ENCODE measurements at regions not wholly inside any gene's neighbourhood (a gene's known extent, or its start where the extent isn't known, plus 50 kb on each side); places are given as distances from the start of the nearest gene placed in this dataset.

DNA sequence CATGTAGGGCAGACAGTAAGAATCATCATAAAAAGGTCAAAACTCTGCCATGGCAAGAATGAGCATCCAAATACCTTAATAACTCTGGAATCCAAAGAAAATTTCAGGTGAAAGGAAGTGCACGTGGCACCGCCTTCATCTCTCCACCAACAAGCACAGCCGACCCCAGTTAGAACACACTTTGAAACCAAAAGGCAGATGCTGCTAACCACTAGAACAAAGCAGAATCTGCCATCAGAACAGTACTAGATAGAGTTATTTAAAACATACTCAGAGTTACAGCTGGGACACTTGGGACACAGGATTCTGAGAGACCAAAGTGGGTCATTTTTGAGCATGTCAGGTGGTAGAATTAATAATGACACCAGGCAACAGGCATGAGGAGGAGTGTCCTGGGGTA, 106.7 kb upstream of the SOD1 start:
- Histone ChIP-seq H3K4me1 (ENCODE audit: control insufficient read depth, insufficient read depth, low read length) (peaks cover 39% of the 10 kb centered on the region), H3K9me3 (ENCODE audit: control insufficient read depth, insufficient read depth, low read length) (no peaks in the 10 kb centered on the region), H3K4me3 (ENCODE audit: low read depth, low read length) (no peak overlapping the region), H3K9ac (ENCODE audit: low read depth, low read length) (no peak overlapping the region), H3K27me3 (ENCODE audit: control insufficient read depth, insufficient read depth, low read length) (peaks cover 16% of the 10 kb centered on the region), H3K36me3 (ENCODE audit: control insufficient read depth, insufficient read depth, low read length) (no peaks in the 10 kb centered on the region)

GRCh38 chr21:31550070-31550469, 109.4 kb upstream of the SOD1 start:
- peaks cover 34% of the 10 kb centered on the region for H3K4me1 ChIP-seq (ENCODE audit: control insufficient read depth, insufficient read depth, low read length)
- H3K9me3 ChIP-seq (ENCODE audit: control insufficient read depth, insufficient read depth, low read length): no peaks in the 10 kb centered on the region
- H3K36me3 ChIP-seq (ENCODE audit: control insufficient read depth, insufficient read depth, low read length): no peaks in the 10 kb centered on the region
- no peaks in the 10 kb centered on the region for H3K27me3 ChIP-seq (ENCODE audit: control insufficient read depth, insufficient read depth, low read length)
- no peak overlapping the region for H3K4me3 ChIP-seq (ENCODE audit: low read depth, low read length)
- H3K9ac ChIP-seq (ENCODE audit: low read depth, low read length): no peak overlapping the region

DNA sequence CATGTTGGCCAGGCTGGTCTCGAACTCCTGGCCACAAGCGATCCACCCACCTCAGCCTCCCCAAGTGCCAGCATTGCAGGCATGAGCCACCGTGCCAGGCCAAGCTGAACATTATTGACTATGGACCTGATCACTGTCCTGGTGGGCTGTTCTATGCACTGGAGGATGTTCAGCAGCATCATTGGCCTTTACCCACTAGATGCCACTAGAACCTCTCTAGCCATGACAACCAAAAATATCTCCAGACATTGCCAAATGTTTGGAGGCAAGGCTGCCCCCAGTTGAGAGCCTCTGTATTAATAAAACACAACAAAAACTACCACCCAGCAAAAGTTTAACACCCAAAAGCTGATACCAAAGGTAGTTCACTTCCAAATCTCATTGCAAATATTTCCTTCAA, 110.8 kb upstream of the SOD1 start:
- Histone ChIP-seq H3K4me3 (ENCODE audit: low read depth, low read length) (no peak overlapping the region), H3K27me3 (ENCODE audit: control insufficient read depth, insufficient read depth, low read length) (no peaks in the 10 kb centered on the region), H3K4me1 (ENCODE audit: control insufficient read depth, insufficient read depth, low read length) (peaks cover 22% of the 10 kb centered on the region), H3K9me3 (ENCODE audit: control insufficient read depth, insufficient read depth, low read length) (no peaks in the 10 kb centered on the region), H3K9ac (ENCODE audit: low read depth, low read length) (no peak overlapping the region), H3K36me3 (ENCODE audit: control insufficient read depth, insufficient read depth, low read length) (no peaks in the 10 kb centered on the region)

DNA sequence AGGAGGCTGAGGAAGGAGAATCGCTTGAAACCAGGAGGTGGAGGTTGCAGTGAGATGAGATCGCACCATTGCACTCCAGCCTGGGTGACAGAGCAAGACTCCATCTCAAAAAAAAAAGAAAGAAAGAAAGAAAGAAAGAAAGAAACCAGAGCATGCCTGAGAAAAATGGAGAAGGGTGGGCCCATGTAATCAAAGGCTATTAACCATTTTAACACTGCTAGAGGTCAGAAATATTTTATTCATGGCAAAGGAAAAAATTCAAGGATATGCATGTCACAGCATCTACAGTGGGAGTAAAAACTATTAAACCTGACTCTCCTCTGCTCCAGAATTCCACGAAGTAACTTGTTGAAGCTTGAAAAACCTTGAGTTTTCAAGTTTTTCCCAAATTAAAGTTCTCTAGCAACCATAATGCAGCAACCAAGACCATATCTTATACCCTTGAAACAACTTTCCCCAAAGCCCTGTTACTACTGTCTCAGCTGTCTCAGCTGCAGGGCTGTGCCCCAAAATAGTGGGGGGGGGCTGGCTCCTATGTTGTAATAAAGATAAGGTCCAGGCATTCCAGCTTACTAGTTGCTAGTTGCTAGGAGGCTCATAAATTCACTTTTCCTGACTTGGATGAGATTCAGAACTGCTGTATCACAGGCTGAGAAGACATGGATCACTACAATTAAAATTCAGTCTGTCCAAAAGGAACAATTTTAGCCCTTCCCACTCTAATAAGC, 112.9 kb upstream of the SOD1 start:
- Histone ChIP-seq H3K9me3 (ENCODE audit: control insufficient read depth, insufficient read depth, low read length) (no peaks in the 10 kb centered on the region), H3K9ac (ENCODE audit: low read depth, low read length) (no peak overlapping the region), H3K36me3 (ENCODE audit: control insufficient read depth, insufficient read depth, low read length) (no peaks in the 10 kb centered on the region), H3K27me3 (ENCODE audit: control insufficient read depth, insufficient read depth, low read length) (no peaks in the 10 kb centered on the region), H3K4me1 (ENCODE audit: control insufficient read depth, insufficient read depth, low read length) (peaks cover 15% of the 10 kb centered on the region), H3K4me3 (ENCODE audit: low read depth, low read length) (no peak overlapping the region)

DNA sequence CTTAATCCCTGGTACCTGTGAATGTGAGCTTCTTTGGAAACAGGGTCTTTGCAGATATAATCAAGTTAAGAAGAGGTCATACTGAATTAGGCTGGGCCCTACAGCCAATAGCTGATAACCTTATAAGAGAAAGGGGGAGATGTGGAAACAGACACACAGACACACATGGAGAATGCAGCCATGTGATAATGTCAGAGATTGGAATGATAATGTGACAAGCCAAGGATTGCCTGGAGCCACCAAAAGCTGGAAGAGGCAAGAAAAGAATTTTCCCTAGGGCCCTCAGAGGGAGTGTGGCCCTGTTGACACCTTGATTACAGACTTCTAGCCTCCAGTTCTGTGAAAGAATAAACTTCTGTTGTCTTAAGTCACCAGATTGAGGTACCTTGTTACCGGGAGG, 114.5 kb upstream of the SOD1 start:
- no peaks in the 10 kb centered on the region for H3K27me3 ChIP-seq (ENCODE audit: control insufficient read depth, insufficient read depth, low read length)

GRCh38 chr21:31543191-31543590, 116.3 kb upstream of the SOD1 start:
- Histone ChIP-seq H3K9ac (ENCODE audit: low read depth, low read length) (no peak overlapping the region), H3K9me3 (ENCODE audit: control insufficient read depth, insufficient read depth, low read length) (no peaks in the 10 kb centered on the region), H3K4me3 (ENCODE audit: low read depth, low read length) (no peak overlapping the region), H3K36me3 (ENCODE audit: control insufficient read depth, insufficient read depth, low read length) (no peaks in the 10 kb centered on the region), H3K27me3 (ENCODE audit: control insufficient read depth, insufficient read depth, low read length) (no peaks in the 10 kb centered on the region), H3K4me1 (ENCODE audit: control insufficient read depth, insufficient read depth, low read length) (peaks cover 15% of the 10 kb centered on the region)

More for the DNA sequence above, 114.5 kb upstream of the SOD1 start:
- H3K4me3 ChIP-seq (ENCODE audit: low read depth, low read length): no peak overlapping the region
- no peak overlapping the region for H3K9ac ChIP-seq (ENCODE audit: low read depth, low read length)
- no peaks in the 10 kb centered on the region for H3K36me3 ChIP-seq (ENCODE audit: control insufficient read depth, insufficient read depth, low read length)
- H3K4me1 ChIP-seq (ENCODE audit: control insufficient read depth, insufficient read depth, low read length): peaks cover 15% of the 10 kb centered on the region
- no peaks in the 10 kb centered on the region for H3K9me3 ChIP-seq (ENCODE audit: control insufficient read depth, insufficient read depth, low read length)

DNA sequence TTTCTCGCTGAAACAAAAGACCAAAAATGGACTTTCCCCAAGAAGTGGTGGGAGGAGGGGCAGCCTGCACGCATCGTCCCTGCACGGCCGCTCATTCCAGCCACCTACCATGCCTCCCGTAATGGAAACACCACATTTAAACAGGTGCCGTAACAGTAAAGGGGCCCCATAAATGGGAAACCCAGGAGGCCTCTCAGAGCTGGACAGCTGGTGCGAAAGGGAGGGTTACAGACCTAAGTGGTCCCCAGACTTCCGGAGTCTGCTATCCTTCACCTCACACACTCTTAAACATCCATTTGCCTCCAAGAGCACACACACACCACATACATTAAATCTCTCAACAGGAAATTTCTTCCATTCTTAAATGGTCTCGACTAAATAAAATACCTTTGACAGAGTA, 120.7 kb upstream of the SOD1 start:
- no peaks in the 10 kb centered on the region for H3K36me3 ChIP-seq (ENCODE audit: control insufficient read depth, insufficient read depth, low read length)
- no peak overlapping the region for H3K9ac ChIP-seq (ENCODE audit: low read depth, low read length)
- H3K4me3 ChIP-seq (ENCODE audit: low read depth, low read length): no peak overlapping the region
- no peaks in the 10 kb centered on the region for H3K4me1 ChIP-seq (ENCODE audit: control insufficient read depth, insufficient read depth, low read length)
- H3K27me3 ChIP-seq (ENCODE audit: control insufficient read depth, insufficient read depth, low read length): no peaks in the 10 kb centered on the region
- H3K9me3 ChIP-seq (ENCODE audit: control insufficient read depth, insufficient read depth, low read length): no peaks in the 10 kb centered on the region

DNA sequence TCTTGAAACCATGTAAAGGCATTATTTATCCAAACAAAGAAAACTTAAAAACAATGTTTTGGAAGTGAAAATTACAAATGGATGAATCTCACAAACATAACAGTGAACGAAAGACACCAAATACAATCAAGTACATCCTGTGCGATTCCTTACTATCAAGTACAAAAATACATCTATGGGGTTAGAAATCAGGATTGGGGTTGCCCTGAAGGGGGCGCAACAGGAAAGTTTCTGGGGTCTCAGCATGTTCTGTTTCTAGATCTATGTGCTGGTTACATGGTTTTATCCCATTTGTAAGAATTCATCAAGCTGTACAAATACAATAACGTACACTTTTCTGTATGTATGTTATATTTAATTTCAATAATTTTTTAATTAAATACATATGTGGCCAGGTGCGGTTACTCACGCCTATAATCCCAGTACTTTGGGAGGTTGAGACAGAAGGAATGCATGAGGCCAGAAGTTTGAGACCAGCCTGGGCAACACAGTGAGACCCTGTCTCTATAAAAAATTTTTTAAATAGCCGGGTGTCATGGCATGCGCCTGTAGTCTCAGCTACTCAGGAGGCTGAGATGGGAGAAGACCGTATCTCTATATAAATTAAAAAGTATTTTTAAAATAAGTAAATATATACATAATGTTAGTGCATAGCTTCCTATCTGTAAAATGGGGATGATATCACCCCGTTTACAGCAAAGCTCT, 121.5 kb upstream of the SOD1 start:
- no peaks in the 10 kb centered on the region for H3K36me3 ChIP-seq (ENCODE audit: control insufficient read depth, insufficient read depth, low read length)
- no peaks in the 10 kb centered on the region for H3K9me3 ChIP-seq (ENCODE audit: control insufficient read depth, insufficient read depth, low read length)
- H3K4me3 ChIP-seq (ENCODE audit: low read depth, low read length): no peak overlapping the region
- no peaks in the 10 kb centered on the region for H3K4me1 ChIP-seq (ENCODE audit: control insufficient read depth, insufficient read depth, low read length)
- H3K27me3 ChIP-seq (ENCODE audit: control insufficient read depth, insufficient read depth, low read length): no peaks in the 10 kb centered on the region
- no peak overlapping the region for H3K9ac ChIP-seq (ENCODE audit: low read depth, low read length)

DNA sequence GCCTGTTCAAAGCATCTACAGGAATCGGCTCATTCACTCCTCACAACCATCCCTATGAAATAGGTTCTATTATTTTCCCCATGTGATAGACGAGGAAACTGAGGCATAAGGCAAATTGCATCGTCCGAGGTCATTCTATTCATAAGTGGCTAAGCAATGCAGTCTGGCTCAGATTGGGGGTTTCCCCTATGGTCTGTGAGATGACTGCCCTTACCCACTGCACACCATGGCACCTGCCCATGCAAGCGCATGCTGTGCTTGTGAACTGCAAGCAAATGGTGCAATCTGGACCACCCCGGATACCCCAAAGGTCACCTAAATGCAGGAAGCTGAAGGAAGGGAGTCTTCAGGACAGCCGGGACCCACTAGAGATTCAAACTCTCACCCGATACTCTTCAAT, 123.4 kb upstream of the SOD1 start:
- H3K9me3 ChIP-seq (ENCODE audit: control insufficient read depth, insufficient read depth, low read length): no peaks in the 10 kb centered on the region
- H3K27me3 ChIP-seq (ENCODE audit: control insufficient read depth, insufficient read depth, low read length): no peaks in the 10 kb centered on the region
- no peaks in the 10 kb centered on the region for H3K36me3 ChIP-seq (ENCODE audit: control insufficient read depth, insufficient read depth, low read length)
- no peak overlapping the region for H3K9ac ChIP-seq (ENCODE audit: low read depth, low read length)
- H3K4me3 ChIP-seq (ENCODE audit: low read depth, low read length): no peak overlapping the region
- H3K4me1 ChIP-seq (ENCODE audit: control insufficient read depth, insufficient read depth, low read length): peaks cover 3% of the 10 kb centered on the region

GRCh38 chr21:31531967-31532366, 127.5 kb upstream of the SOD1 start:
- Histone ChIP-seq H3K36me3 (ENCODE audit: control insufficient read depth, insufficient read depth, low read length) (no peaks in the 10 kb centered on the region), H3K4me3 (ENCODE audit: low read depth, low read length) (no peak overlapping the region), H3K4me1 (ENCODE audit: control insufficient read depth, insufficient read depth, low read length) (peaks cover 5% of the 10 kb centered on the region), H3K27me3 (ENCODE audit: control insufficient read depth, insufficient read depth, low read length) (no peaks in the 10 kb centered on the region), H3K9ac (ENCODE audit: low read depth, low read length) (no peak overlapping the region), H3K9me3 (ENCODE audit: control insufficient read depth, insufficient read depth, low read length) (no peaks in the 10 kb centered on the region)

- Histone ChIP-seq H3K36me3 (ENCODE audit: control insufficient read depth, insufficient read depth, low read length) (no peaks in the 10 kb centered on the region), H3K4me1 (ENCODE audit: control insufficient read depth, insufficient read depth, low read length) (peaks cover 5% of the 10 kb centered on the region), H3K27me3 (ENCODE audit: control insufficient read depth, insufficient read depth, low read length) (no peaks in the 10 kb centered on the region), H3K9me3 (ENCODE audit: control insufficient read depth, insufficient read depth, low read length) (no peaks in the 10 kb centered on the region), H3K4me3 (ENCODE audit: low read depth, low read length) (no peak overlapping the region), H3K9ac (ENCODE audit: low read depth, low read length) (no peak overlapping the region)
Observed at GRCh38 chr21:31530897-31531705, 128.4 kb upstream of the SOD1 start.

All from iPS-15b (cell line).